SK-N-SH treated with all-trans-retinoic acid at 6 μM for 48 hours (cell line): ENCODE measurements at regions not wholly inside any gene's neighbourhood (a gene's known extent, or its start where the extent isn't known, plus 50 kb on each side); places are given as distances from the start of the nearest gene placed in this dataset.

Experiments used
- ATAC-seq: fragments of 200-7000 bp; cut with Tn5 transposase; 3 replicates; pipeline ENCODE4 v1.9.1; 2020; ENCODE audit warnings: mild to moderate bottlenecking, moderate library complexity
- ARNTL ChIP-seq: fragments of 450-650 bp; formaldehyde crosslinking; IDR thresholded peaks from 2 replicates; pipeline ENCODE4 v1.5.0; 2020; ENCODE audit warnings: low read depth, mild to moderate bottlenecking, moderate library complexity, borderline replicate concordance
- BACH2 ChIP-seq: fragments of 250-450 bp; sonication (Bioruptor Pico); IDR thresholded peaks from 2 replicates; pipeline ENCODE4 v1.9.0; 2021; ENCODE audit warnings: mild to moderate bottlenecking, borderline replicate concordance
- CSDC2 ChIP-seq: fragments of 250-450 bp; sonication (Bioruptor Pico); IDR thresholded peaks from 2 replicates; pipeline ENCODE4 v1.5.0; 2020; ENCODE audit warnings: mild to moderate bottlenecking, moderate library complexity
- CSRNP3 ChIP-seq: fragments of 250-450 bp; sonication (Bioruptor Pico); IDR thresholded peaks from 2 replicates; pipeline ENCODE4 v1.5.1; 2021; ENCODE audit warnings: mild to moderate bottlenecking, moderate library complexity
- ESRRG ChIP-seq: fragments of 250-450 bp; sonication (Bioruptor Pico); IDR thresholded peaks from 2 replicates; pipeline ENCODE4 v1.6.1; 2021; ENCODE audit warnings: mild to moderate bottlenecking
- GLIS3 ChIP-seq: fragments of 250-450 bp; sonication (Bioruptor Pico); IDR thresholded peaks from 2 replicates; pipeline ENCODE4 v1.5.0; 2020; ENCODE audit warnings: mild to moderate bottlenecking, moderate library complexity
- ISL1 ChIP-seq: fragments of 250-450 bp; sonication (Bioruptor Pico); IDR thresholded peaks from 2 replicates; pipeline ENCODE4 v2.1.2; 2022; ENCODE audit warnings: mild to moderate bottlenecking, moderate library complexity
- OSR1 ChIP-seq: fragments of 250-450 bp; sonication (Bioruptor Pico); IDR thresholded peaks from 2 replicates; pipeline ENCODE4 v1.8.0; 2022; ENCODE audit warnings: moderate library complexity, mild to moderate bottlenecking, inconsistent platforms
- PATZ1 ChIP-seq: fragments of 250-450 bp; sonication (Bioruptor Pico); IDR thresholded peaks from 2 replicates; pipeline ENCODE4 v1.8.0; 2020; ENCODE audit warnings: mild to moderate bottlenecking, moderate library complexity, borderline replicate concordance
- POU6F1 ChIP-seq: fragments of 250-450 bp; sonication (Bioruptor Pico); IDR thresholded peaks from 2 replicates; pipeline ENCODE4 v1.8.0; 2021; ENCODE audit warnings: low read depth, mild to moderate bottlenecking, moderate library complexity, borderline replicate concordance
- SNAI2 ChIP-seq: fragments of 250-450 bp; sonication (Bioruptor Pico); IDR thresholded peaks from 2 replicates; pipeline ENCODE4 v1.5.0; 2020; ENCODE audit warnings: mild to moderate bottlenecking, moderate library complexity
- TCF4 ChIP-seq: fragments of 250-450 bp; sonication (Bioruptor Pico); IDR thresholded peaks from 2 replicates; pipeline ENCODE4 v1.8.0; 2021; ENCODE audit warnings: mild to moderate bottlenecking, moderate library complexity, borderline replicate concordance
- TOX ChIP-seq: fragments of 250-450 bp; sonication (Bioruptor Pico); IDR thresholded peaks from 2 replicates; pipeline ENCODE4 v1.8.0; 2021; ENCODE audit warnings: mild to moderate bottlenecking, moderate library complexity, borderline replicate concordance
- TSHZ2 ChIP-seq: fragments of 250-450 bp; sonication (Bioruptor Pico); IDR thresholded peaks from 2 replicates; pipeline ENCODE4 v1.5.0; 2020; ENCODE audit warnings: mild to moderate bottlenecking, moderate library complexity
- ZC3H10 ChIP-seq: fragments of 250-450 bp; sonication (Bioruptor Pico); IDR thresholded peaks from 2 replicates; pipeline ENCODE4 v1.5.1; 2021; ENCODE audit warnings: mild to moderate bottlenecking, moderate library complexity
- ZFP3 ChIP-seq: fragments of 250-450 bp; sonication (Bioruptor Pico); IDR thresholded peaks from 2 replicates; pipeline ENCODE4 v1.5.0; 2020; ENCODE audit warnings: mild to moderate bottlenecking, moderate library complexity
- ZFP30 ChIP-seq: fragments of 450-650 bp; formaldehyde crosslinking; IDR thresholded peaks from 2 replicates; pipeline ENCODE4 v1.5.0; 2022; ENCODE audit warnings: mild to moderate bottlenecking, moderate library complexity
- ZNF565 ChIP-seq: fragments of 450-650 bp; formaldehyde crosslinking; conservative IDR thresholded peaks from 2 replicates; pipeline ENCODE4 v1.5.0; 2020; ENCODE audit warnings: low read depth, mild to moderate bottlenecking, moderate library complexity
- ZNF8 ChIP-seq: fragments of 450-650 bp; formaldehyde crosslinking; IDR thresholded peaks from 2 replicates; pipeline ENCODE4 v1.5.0; 2020; ENCODE audit warnings: mild to moderate bottlenecking, moderate library complexity

- TF ChIP-seq TOX (CRISPR knock-in tag), result no peak
- TF ChIP-seq CSDC2 (CRISPR knock-in tag), result no peak
- TF ChIP-seq GLIS3 (CRISPR knock-in tag), result no peak
- TF ChIP-seq ZNF8 (CRISPR knock-in tag), result no peak
- no peak for TF ChIP-seq CSRNP3
Observed at GRCh38 chr18:71027531-71027930, 738.7 kb downstream of the SOCS6 start (continued).

GRCh38 chr18:71025505-71026225 lies 736.8 kb downstream of the SOCS6 start:
- ATAC-seq, result no peak
- no peak for TF ChIP-seq TCF4 (CRISPR knock-in tag)
- no peak for TF ChIP-seq ARNTL
- TF ChIP-seq PATZ1, result no peak
- TF ChIP-seq ZNF565 (CRISPR knock-in tag), result no peak
- no peak for TF ChIP-seq BACH2 (CRISPR knock-in tag)
- no peak for TF ChIP-seq ZC3H10 (CRISPR knock-in tag)
- TF ChIP-seq GLIS3 (CRISPR knock-in tag), result no peak
- no peak for TF ChIP-seq ISL1 (CRISPR knock-in tag)
- no peak for TF ChIP-seq ESRRG
- no peak for TF ChIP-seq ZFP30 (CRISPR knock-in tag)

GRCh38 chr18:71022389-71022788 lies 733.5 kb downstream of the SOCS6 start:
- no peak for TF ChIP-seq SNAI2 (CRISPR knock-in tag)
- no peak for TF ChIP-seq ZFP30 (CRISPR knock-in tag)
- no peak for TF ChIP-seq BACH2 (CRISPR knock-in tag)
- TF ChIP-seq ZNF8 (CRISPR knock-in tag), result no peak
- no peak for TF ChIP-seq ARNTL
- TF ChIP-seq TOX (CRISPR knock-in tag), result no peak
- no peak for TF ChIP-seq ISL1 (CRISPR knock-in tag)
- TF ChIP-seq GLIS3 (CRISPR knock-in tag), result no peak
- no peak for TF ChIP-seq ZNF565 (CRISPR knock-in tag)
- no peak for TF ChIP-seq ESRRG
- TF ChIP-seq ZC3H10 (CRISPR knock-in tag), result no peak
- no peak for TF ChIP-seq TSHZ2 (CRISPR knock-in tag)
- TF ChIP-seq POU6F1 (CRISPR knock-in tag), result no peak
- TF ChIP-seq ZFP3 (CRISPR knock-in tag), result no peak
- TF ChIP-seq OSR1 (CRISPR knock-in tag), result no peak
- no peak for ATAC-seq

- ATAC-seq, result no peak
- TF ChIP-seq TSHZ2 (CRISPR knock-in tag), result no peak
- TF ChIP-seq ARNTL, result no peak
- no peak for TF ChIP-seq GLIS3 (CRISPR knock-in tag)
- TF ChIP-seq TOX (CRISPR knock-in tag), result no peak
- TF ChIP-seq ZNF565 (CRISPR knock-in tag), result no peak
- TF ChIP-seq ZFP3 (CRISPR knock-in tag), result no peak
- TF ChIP-seq CSDC2 (CRISPR knock-in tag), result no peak
- TF ChIP-seq BACH2 (CRISPR knock-in tag), result no peak
- no peak for TF ChIP-seq CSRNP3
- TF ChIP-seq POU6F1 (CRISPR knock-in tag), result no peak
Observed at GRCh38 chr18:71021030-71021362, 732.2 kb downstream of the SOCS6 start.
